Peyer's patch (tissue), 4 donors: ENCODE measurements at regions not wholly inside any gene's neighbourhood (a gene's known extent, or its start where the extent isn't known, plus 50 kb on each side); places are given as distances from the start of the nearest gene placed in this dataset.

ENCODE experiments used
- DNase-seq, 3 donors: peaks; one replicate each; pipeline ENCODE4 v3.0.0-alpha.2; 2017 to 2019
- H3K27ac ChIP-seq, 4 donors: fragments of 200-600 bp; sonication (generic); one replicate each; pipeline ENCODE4 v1.5.1; 2016 to 2019
- H3K27me3 ChIP-seq, 2 donors: fragments of 200-600 bp; sonication (generic); one replicate each; pipeline ENCODE4 v1.5.1; 2019
- H3K36me3 ChIP-seq, 3 donors: fragments of 200-600 bp; sonication (generic); one replicate each; pipeline ENCODE4 v1.5.1; 2016 to 2019
- H3K4me1 ChIP-seq, 4 donors: fragments of 200-600 bp; sonication (generic); one replicate each; pipeline ENCODE4 v1.5.1; 2016 to 2019
- H3K4me3 ChIP-seq, 4 donors: fragments of 200-600 bp; sonication (generic); 1 replicate in 3 of 4; 2 replicates in 1 of 4; pipeline ENCODE4 v1.5.1; 2016 to 2019; ENCODE audit warnings: mild to moderate bottlenecking in 1 of 4
- H3K9me3 ChIP-seq, 4 donors: fragments of 200-600 bp; sonication (generic); one replicate each; pipeline ENCODE4 v1.5.1; 2016 to 2019; ENCODE audit warnings: mild to moderate bottlenecking in 1 of 4
- POLR2A ChIP-seq, 2 donors: fragments of 450-650 bp; IDR thresholded peaks; one replicate each; pipeline ENCODE4 v1.5.1; 2017; ENCODE audit warnings: antibody characterized with exemption in 2 of 2, mild to moderate bottlenecking in 2 of 2, moderate library complexity in 2 of 2
- TF ChIP-seq, protein P1 (sequence below), 6 experiments: fragments of 450-650 bp in 4 of 6; fragments of 200-600 bp in 2 of 6; sonication (generic) in 1 of 6; IDR thresholded peaks; one replicate each; pipeline ENCODE4 v1.5.1; 2017 to 2019; ENCODE audit warnings: antibody characterized with exemption in 6 of 6, mild to moderate bottlenecking in 3 of 6, moderate library complexity in 1 of 6

DNA sequence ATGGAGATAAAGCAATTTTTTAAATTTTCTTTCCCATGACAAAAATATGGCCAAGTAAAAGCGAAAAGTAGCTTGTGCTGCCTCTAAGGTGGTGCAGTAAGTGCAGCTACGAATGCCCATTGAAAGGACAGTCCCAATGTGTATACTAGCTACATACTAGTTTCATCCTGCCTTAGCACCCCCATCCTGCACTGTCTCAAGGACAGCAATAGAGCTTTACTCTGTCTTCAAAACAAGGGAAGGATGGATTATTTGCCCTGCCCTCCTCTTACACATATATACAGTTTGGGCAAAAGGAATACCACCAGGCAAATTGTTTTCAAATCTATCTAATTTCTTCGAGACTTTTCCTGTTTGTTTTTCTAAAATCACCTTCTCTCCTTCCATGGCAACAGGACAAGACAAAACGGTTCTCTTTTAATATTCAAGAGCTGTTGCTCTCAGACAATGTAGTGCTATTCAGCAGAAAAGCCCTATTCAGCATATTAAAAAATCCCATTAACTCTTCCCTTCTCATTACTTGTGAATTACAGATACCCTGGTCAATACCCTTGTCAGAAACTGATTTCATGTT is 75.1 kb upstream of the SLC7A11 start:
- Histone ChIP-seq H3K27me3 (no peaks in the 10 kb centered on the region), H3K36me3 (no peaks in the 10 kb centered on the region), H3K4me1 (no peaks in the 10 kb centered on the region), H3K4me3 (no peak overlapping the region), H3K27ac (no peak overlapping the region), H3K9me3 (no peaks in the 10 kb centered on the region)
- DNase-seq, result no peak
- TF ChIP-seq POLR2A (IDR thresholded peaks at IDR 0.05), result no peak
- TF ChIP-seq, protein P1, sequence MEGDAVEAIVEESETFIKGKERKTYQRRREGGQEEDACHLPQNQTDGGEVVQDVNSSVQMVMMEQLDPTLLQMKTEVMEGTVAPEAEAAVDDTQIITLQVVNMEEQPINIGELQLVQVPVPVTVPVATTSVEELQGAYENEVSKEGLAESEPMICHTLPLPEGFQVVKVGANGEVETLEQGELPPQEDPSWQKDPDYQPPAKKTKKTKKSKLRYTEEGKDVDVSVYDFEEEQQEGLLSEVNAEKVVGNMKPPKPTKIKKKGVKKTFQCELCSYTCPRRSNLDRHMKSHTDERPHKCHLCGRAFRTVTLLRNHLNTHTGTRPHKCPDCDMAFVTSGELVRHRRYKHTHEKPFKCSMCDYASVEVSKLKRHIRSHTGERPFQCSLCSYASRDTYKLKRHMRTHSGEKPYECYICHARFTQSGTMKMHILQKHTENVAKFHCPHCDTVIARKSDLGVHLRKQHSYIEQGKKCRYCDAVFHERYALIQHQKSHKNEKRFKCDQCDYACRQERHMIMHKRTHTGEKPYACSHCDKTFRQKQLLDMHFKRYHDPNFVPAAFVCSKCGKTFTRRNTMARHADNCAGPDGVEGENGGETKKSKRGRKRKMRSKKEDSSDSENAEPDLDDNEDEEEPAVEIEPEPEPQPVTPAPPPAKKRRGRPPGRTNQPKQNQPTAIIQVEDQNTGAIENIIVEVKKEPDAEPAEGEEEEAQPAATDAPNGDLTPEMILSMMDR (IDR thresholded peaks at IDR 0.05), result no peak

DNA sequence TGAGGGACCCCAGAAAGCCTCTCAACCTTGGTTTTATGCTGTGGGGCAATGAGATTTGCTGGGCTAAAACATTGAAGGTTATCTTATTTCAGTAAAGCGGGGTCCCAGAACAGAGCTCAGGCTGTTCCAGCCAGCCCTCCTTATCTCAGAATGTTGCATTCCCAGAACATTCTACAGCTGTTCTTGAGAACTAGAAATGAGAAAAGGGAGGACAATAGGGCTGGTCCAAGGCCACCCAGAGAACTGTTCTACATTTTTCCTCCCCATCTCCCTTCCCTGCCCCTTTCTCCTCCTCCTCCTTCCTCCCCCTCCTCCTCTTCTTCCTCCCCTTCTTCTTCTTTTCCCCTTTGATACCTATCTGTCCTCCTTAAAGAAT is 70.4 kb upstream of the SLC7A11 start:
- no peak for DNase-seq
- Histone ChIP-seq H3K27ac (no peak overlapping the region), H3K9me3 (no peaks in the 10 kb centered on the region), H3K4me1 (no peaks in the 10 kb centered on the region), H3K27me3 (no peaks in the 10 kb centered on the region), H3K36me3 (no peaks in the 10 kb centered on the region), H3K4me3 (no peak overlapping the region)
- TF ChIP-seq POLR2A (IDR thresholded peaks at IDR 0.05), result no peak
- TF ChIP-seq, protein P1 (IDR thresholded peaks at IDR 0.05), result no peak

DNA sequence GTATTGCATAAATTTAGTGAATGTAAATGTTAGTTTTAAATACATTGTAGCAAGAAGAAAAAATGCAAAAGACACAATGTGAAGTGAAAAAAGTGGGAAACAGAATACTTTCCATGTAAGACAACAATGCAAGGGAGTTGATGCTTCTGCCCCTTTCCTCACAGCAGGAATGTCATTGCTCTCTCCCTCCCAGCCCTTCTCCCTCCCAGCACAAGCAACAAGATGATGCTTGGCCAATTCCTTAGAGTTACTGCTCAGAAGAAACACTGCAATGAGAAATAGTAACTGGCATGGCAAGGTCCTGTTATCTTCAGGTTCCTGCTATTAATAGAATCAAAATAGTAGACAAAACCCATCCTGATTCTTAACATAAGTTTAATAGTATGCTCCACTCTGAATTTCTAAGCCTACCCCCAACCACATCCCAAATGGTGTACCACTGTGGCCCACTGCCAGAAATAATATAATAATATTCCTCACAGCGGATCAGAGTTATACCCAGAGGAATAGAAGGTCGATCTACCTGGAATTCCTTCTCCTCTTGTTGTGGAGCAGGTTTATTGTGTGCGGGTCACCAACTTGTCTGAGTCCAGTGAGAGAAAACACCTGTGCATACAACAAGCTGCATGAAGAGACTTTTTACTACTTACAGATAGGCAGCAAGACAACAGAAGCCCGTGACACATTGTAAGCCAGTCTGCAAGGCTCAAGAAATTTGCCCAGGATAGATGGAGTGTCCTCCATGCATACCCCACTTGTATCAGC is 69.8 kb upstream of the SLC7A11 start:
- Histone ChIP-seq H3K27me3 (no peaks in the 10 kb centered on the region), H3K9me3 (no peaks in the 10 kb centered on the region), H3K4me3 (no peak overlapping the region), H3K27ac (no peak overlapping the region), H3K4me1 (no peaks in the 10 kb centered on the region), H3K36me3 (no peaks in the 10 kb centered on the region)
- no peak for DNase-seq
- TF ChIP-seq POLR2A (IDR thresholded peaks at IDR 0.05), result no peak
- TF ChIP-seq, protein P1 (IDR thresholded peaks at IDR 0.05), result no peak

DNA sequence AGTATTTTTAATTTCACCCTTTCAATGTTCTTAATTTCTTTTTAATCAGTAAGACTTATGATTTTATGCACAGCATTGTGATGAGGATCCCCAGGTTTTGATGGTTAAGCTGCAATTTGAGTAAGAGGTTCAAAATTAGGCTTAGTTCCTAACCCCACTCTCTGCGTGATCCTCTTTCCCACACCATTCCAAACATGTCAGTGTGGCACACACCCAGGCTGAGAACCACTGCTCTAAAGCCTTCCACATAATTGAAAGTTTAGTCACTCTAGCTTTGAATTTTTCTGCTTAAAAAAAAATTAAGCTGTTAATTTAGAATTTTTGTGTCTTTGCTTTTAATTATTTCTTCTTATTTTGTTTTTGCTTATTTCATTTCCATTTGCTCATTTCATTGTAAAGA is 68.8 kb upstream of the SLC7A11 start:
- Histone ChIP-seq H3K9me3 (no peaks in the 10 kb centered on the region), H3K27ac (no peak overlapping the region)
- TF ChIP-seq, protein P1 (IDR thresholded peaks at IDR 0.05), result no peak
- no peak for TF ChIP-seq POLR2A (IDR thresholded peaks at IDR 0.05)

DNA sequence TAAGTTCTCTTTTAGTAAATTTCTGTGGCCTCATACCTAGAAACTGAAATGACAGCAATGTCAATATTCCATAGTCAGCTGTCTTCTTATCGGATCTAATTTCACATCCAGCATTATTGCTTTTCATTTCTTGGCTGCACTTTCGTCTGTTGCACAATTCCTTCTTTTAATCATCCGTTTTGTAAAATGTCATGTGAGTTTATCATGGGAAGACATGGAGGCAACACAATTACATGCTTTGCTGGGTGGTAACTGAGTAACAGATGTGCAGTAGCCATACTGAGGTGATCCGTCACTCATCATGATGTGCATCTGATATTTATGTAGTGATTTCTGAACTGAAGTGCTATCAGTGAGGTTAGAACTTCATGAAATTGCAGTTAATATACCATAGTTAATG is 68.3 kb upstream of the SLC7A11 start:
- TF ChIP-seq, protein P1 (IDR thresholded peaks at IDR 0.05), result no peak
- TF ChIP-seq POLR2A (IDR thresholded peaks at IDR 0.05), result no peak
- H3K4me1 ChIP-seq, result no peaks in the 10 kb centered on the region
- H3K9me3 ChIP-seq, result no peaks in the 10 kb centered on the region
- no peaks in the 10 kb centered on the region for H3K27me3 ChIP-seq
- no peak overlapping the region for H3K4me3 ChIP-seq
- H3K36me3 ChIP-seq, result no peaks in the 10 kb centered on the region
- H3K27ac ChIP-seq, result no peak overlapping the region
- DNase-seq, result no peak

More for the DNA sequence above, 68.8 kb upstream of the SLC7A11 start:
- Histone ChIP-seq H3K36me3 (no peaks in the 10 kb centered on the region), H3K4me3 (no peak overlapping the region), H3K27me3 (no peaks in the 10 kb centered on the region), H3K4me1 (no peaks in the 10 kb centered on the region)
- no peak for DNase-seq
